PC-9 (cell line): ENCODE measurements at regions not wholly inside any gene's neighbourhood (a gene's known extent, or its start where the extent isn't known, plus 50 kb on each side); places are given as distances from the start of the nearest gene placed in this dataset.

ENCODE experiments used
- BruUV-seq: library from RNA; stranded (reverse); fragments of 400-500 nt; replicated peaks from 2 replicates; lab custom pipeline; 2021; lab: Mats Ljungman, UMichigan
- CTCF ChIA-PET: fragments of 300-600 bp; sonication (Branson Sonifier 250); formaldehyde crosslinking; loops from one replicate; lab custom pipeline; 2022; ENCODE audit warnings: antibody characterized with exemption; lab: Charles Lee
- POLR2A ChIA-PET: fragments of 300-600 bp; sonication (Branson Sonifier 250); formaldehyde crosslinking; loops from one replicate; lab custom pipeline; 2022; ENCODE audit warnings: antibody characterized with exemption; ENCODE audit not compliant: unreplicated experiment; lab: Charles Lee
- DNase-seq, 2 experiments: peaks; one replicate each; pipeline versions ENCODE4 v3.0.0 to v3.0.0-alpha.2; 2015 to 2022; ENCODE audit warnings: mixed read lengths in 1 of 2
- H2AFZ ChIP-seq: fragments of 200-600 bp; sonication (generic); 2 replicates; pipeline ENCODE4 v1.8.1; 2017; ENCODE audit warnings: antibody characterized with exemption
- H3F3A ChIP-seq: fragments of 200-600 bp; sonication (generic); 2 replicates; pipeline ENCODE4 v1.8.1; 2017; ENCODE audit warnings: antibody characterized with exemption, mild to moderate bottlenecking, low read depth; ENCODE audit not compliant: insufficient read depth
- H3K27ac ChIP-seq: fragments of 200-600 bp; sonication (generic); 2 replicates; pipeline ENCODE4 v1.6.1; 2016; ENCODE audit warnings: mixed run types
- H3K27me3 ChIP-seq: fragments of 200-600 bp; sonication (generic); 2 replicates; pipeline ENCODE4 v1.6.1; 2016; ENCODE audit warnings: low read depth, mixed run types; ENCODE audit not compliant: insufficient read depth
- H3K36me3 ChIP-seq: fragments of 200-600 bp; sonication (generic); 2 replicates; pipeline ENCODE4 v1.6.1; 2016; ENCODE audit warnings: low read depth, mixed run types
- H3K4me1 ChIP-seq: fragments of 200-600 bp; sonication (generic); replicated peaks from 2 replicates; pipeline ENCODE4 v1.6.1; 2016; ENCODE audit warnings: mixed run types; ENCODE audit not compliant: insufficient read depth
- H3K4me2 ChIP-seq: fragments of 200-600 bp; sonication (generic); 2 replicates; pipeline ENCODE4 v1.6.1; 2017; ENCODE audit warnings: mixed run types
- H3K4me3 ChIP-seq: fragments of 200-600 bp; sonication (generic); 2 replicates; pipeline ENCODE4 v1.6.1; 2016; ENCODE audit warnings: mixed run types
- H3K79me2 ChIP-seq: fragments of 200-600 bp; sonication (generic); 2 replicates; pipeline ENCODE4 v1.6.1; 2017; ENCODE audit warnings: low read depth, mixed run types
- H3K9me2 ChIP-seq: fragments of 200-600 bp; sonication (generic); 2 replicates; pipeline ENCODE4 v1.8.1; 2017; ENCODE audit warnings: mild to moderate bottlenecking; ENCODE audit not compliant: insufficient read depth
- H3K9me3 ChIP-seq: fragments of 200-600 bp; sonication (generic); 2 replicates; pipeline ENCODE4 v1.8.1; 2016; ENCODE audit warnings: low read depth; ENCODE audit not compliant: insufficient read depth
- H4K20me1 ChIP-seq: fragments of 200-600 bp; sonication (generic); 2 replicates; pipeline ENCODE4 v1.8.1; 2017; ENCODE audit not compliant: insufficient read depth
- EZH2 ChIP-seq: fragments of 200-600 bp; sonication (generic); IDR thresholded peaks from 2 replicates; pipeline ENCODE4 v1.8.0; 2017; ENCODE audit warnings: antibody characterized with exemption, low read depth
- intact Hi-C: fragments of 100-400 bp; cut with micrococcal nuclease; formaldehyde crosslinking; loops from one replicate; pipeline ENCODE4 v1.10.0; 2022; ENCODE audit not compliant: unreplicated experiment
- TF ChIP-seq, protein P1 (sequence below): fragments of 200-600 bp; sonication (generic); conservative IDR thresholded peaks from 2 replicates; pipeline ENCODE4 v1.6.1; 2017; ENCODE audit warnings: mixed run types, antibody characterized with exemption, mild to moderate bottlenecking, moderate library complexity

GRCh38 chr19:32067685-32068084, 277.7 kb upstream of the ZNF507 start:
- no TSS peak for BruUV-seq
- H3K9me3 ChIP-seq, result no peaks in the 10 kb centered on the region
- H3K27me3 ChIP-seq, result peaks cover 70% of the 10 kb centered on the region
- intact Hi-C loops, result no loop called here
- H3K4me2 ChIP-seq, result no peak overlapping the region
- H3K4me3 ChIP-seq, result no peak overlapping the region
- no peaks in the 10 kb centered on the region for H3F3A ChIP-seq
- no peaks in the 10 kb centered on the region for H3K9me2 ChIP-seq
- H4K20me1 ChIP-seq, result no peaks in the 10 kb centered on the region
- ChIA-PET POLR2A (no interaction called here), CTCF (no interaction called here)
- H3K4me1 ChIP-seq, result no peaks in the 10 kb centered on the region
- no peak for DNase-seq
- no peak overlapping the region for H2AFZ ChIP-seq
- no peaks in the 10 kb centered on the region for H3K36me3 ChIP-seq
- no peak for TF ChIP-seq EZH2
- TF ChIP-seq, protein P1, sequence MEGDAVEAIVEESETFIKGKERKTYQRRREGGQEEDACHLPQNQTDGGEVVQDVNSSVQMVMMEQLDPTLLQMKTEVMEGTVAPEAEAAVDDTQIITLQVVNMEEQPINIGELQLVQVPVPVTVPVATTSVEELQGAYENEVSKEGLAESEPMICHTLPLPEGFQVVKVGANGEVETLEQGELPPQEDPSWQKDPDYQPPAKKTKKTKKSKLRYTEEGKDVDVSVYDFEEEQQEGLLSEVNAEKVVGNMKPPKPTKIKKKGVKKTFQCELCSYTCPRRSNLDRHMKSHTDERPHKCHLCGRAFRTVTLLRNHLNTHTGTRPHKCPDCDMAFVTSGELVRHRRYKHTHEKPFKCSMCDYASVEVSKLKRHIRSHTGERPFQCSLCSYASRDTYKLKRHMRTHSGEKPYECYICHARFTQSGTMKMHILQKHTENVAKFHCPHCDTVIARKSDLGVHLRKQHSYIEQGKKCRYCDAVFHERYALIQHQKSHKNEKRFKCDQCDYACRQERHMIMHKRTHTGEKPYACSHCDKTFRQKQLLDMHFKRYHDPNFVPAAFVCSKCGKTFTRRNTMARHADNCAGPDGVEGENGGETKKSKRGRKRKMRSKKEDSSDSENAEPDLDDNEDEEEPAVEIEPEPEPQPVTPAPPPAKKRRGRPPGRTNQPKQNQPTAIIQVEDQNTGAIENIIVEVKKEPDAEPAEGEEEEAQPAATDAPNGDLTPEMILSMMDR, result no peak
- no peak overlapping the region for H3K27ac ChIP-seq
- H3K79me2 ChIP-seq, result no peaks in the 10 kb centered on the region

DNA sequence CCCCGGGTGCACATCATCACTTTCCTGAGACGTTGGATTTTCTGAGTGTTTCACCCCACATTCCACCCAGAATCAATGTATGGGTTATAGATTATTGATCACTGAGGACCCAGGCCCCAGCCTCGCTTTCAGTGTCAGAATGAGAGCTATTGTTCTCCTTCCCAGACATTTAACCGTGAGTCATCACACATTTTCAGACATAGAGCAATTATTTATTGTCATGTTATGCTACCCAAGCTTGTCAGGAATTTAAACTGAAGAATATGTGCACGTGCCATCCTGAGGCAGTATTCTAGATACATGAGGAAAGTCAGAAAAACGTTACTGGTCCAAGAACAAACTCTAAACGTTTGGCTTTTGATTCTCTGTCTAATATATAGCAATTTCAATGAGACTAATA, 276.6 kb upstream of the ZNF507 start:
- Histone ChIP-seq H3F3A (no peaks in the 10 kb centered on the region), H3K36me3 (no peaks in the 10 kb centered on the region), H3K9me3 (no peaks in the 10 kb centered on the region), H3K4me3 (no peak overlapping the region), H3K27me3 (peaks cover 65% of the 10 kb centered on the region), H2AFZ (no peak overlapping the region), H4K20me1 (no peaks in the 10 kb centered on the region), H3K79me2 (no peaks in the 10 kb centered on the region), H3K4me1 (no peaks in the 10 kb centered on the region), H3K9me2 (no peaks in the 10 kb centered on the region), H3K4me2 (no peak overlapping the region), H3K27ac (no peak overlapping the region)
- intact Hi-C loops, result no loop called here
- BruUV-seq, result no TSS peak
- POLR2A ChIA-PET, result interaction anchor here (0.6 kb wide), 1 partner anchor 103 kb away, joined by 4 read pairs; no protein-coding TSS in a partner anchor
- no peak for DNase-seq
- CTCF ChIA-PET, result no interaction called here
- TF ChIP-seq EZH2, result no peak
- TF ChIP-seq, protein P1, result no peak

DNA sequence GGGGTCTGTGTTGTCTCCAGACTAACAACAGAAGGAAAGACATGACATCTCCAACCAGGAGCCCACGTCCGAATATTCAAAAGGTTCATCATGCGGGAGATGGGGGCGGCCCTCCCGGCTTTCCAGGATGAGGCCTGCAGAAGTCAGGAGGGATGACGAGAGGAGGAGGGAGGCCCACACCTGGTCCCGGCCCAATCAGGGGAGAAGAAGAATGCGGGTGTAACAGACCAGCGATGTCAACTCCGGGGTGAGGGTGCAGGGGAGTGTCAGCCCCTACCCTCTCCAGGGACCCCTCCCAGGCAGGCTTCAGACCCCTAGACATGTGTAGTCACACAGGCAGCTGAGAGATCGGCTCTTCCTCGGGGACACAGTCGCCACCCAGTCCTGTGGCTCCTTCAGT, 275.3 kb upstream of the ZNF507 start:
- no peaks in the 10 kb centered on the region for H3K9me2 ChIP-seq
- no peak overlapping the region for H2AFZ ChIP-seq
- no peak overlapping the region for H3K4me2 ChIP-seq
- no peaks in the 10 kb centered on the region for H3K4me1 ChIP-seq
- no peaks in the 10 kb centered on the region for H3F3A ChIP-seq
- CTCF ChIA-PET, result no interaction called here
- no peak overlapping the region for H3K4me3 ChIP-seq
- H3K79me2 ChIP-seq, result no peaks in the 10 kb centered on the region
- BruUV-seq, result no TSS peak
- POLR2A ChIA-PET, result no interaction called here
- intact Hi-C loops, result no loop called here
- no peak overlapping the region for H3K27ac ChIP-seq
- no peaks in the 10 kb centered on the region for H4K20me1 ChIP-seq
- TF ChIP-seq EZH2, result no peak
- TF ChIP-seq, protein P1, result no peak
- peaks cover 51% of the 10 kb centered on the region for H3K27me3 ChIP-seq
- no peaks in the 10 kb centered on the region for H3K36me3 ChIP-seq
- DNase-seq, result no peak
- no peaks in the 10 kb centered on the region for H3K9me3 ChIP-seq
